ENCODE measurements at regions not wholly inside any gene's neighbourhood (a gene's known extent, or its start where the extent isn't known, plus 50 kb on each side); places are given as distances from the start of the nearest gene placed in this dataset.

GRCh38 chr3:102979682-102980354, 545.0 kb downstream of the ZPLD1 start:
- no peak for TF ChIP-seq POLR2A (IDR thresholded peaks at IDR 0.05)
- TF ChIP-seq CTCF (IDR thresholded peaks at IDR 0.05), result no peak
